Right lobe of liver (tissue), 6 donors: ENCODE measurements at regions not wholly inside any gene's neighbourhood (a gene's known extent, or its start where the extent isn't known, plus 50 kb on each side); places are given as distances from the start of the nearest gene placed in this dataset.

Experiments used
- ATAC-seq, 4 donors: fragments of 200-7000 bp; cut with Tn5 transposase; one replicate each; pipeline ENCODE4 v1.9.1; 2020; ENCODE audit warnings: mild to moderate bottlenecking in 4 of 4, moderate library complexity in 4 of 4
- DNase-seq, 3 donors: peaks; one replicate each; pipeline ENCODE4 v3.0.0-alpha.2; 2020
- H3K27ac ChIP-seq, 3 donors: fragments of 200-600 bp; one replicate each; pipeline ENCODE4 v1.8.0; 2022
- H3K27me3 ChIP-seq, 2 donors: fragments of 200-600 bp; one replicate each; pipeline ENCODE4 v1.8.0; 2022
- H3K36me3 ChIP-seq, 4 donors: fragments of 200-600 bp; sonication (generic) in 1 of 4; one replicate each; pipeline versions ENCODE4 v1.5.1 to v1.8.0; 2017 to 2022; ENCODE audit warnings: control low read depth in 1 of 4
- H3K4me1 ChIP-seq, 4 donors: fragments of 200-600 bp; sonication (generic) in 1 of 4; one replicate each; pipeline versions ENCODE4 v1.5.1 to v1.8.0; 2017 to 2022; ENCODE audit warnings: control low read depth in 1 of 4
- H3K4me3 ChIP-seq, 3 donors: fragments of 200-600 bp; one replicate each; pipeline ENCODE4 v1.8.0; 2022
- H3K9me3 ChIP-seq, 4 donors: fragments of 200-600 bp; sonication (generic) in 1 of 4; one replicate each; pipeline versions ENCODE4 v1.5.1 to v1.8.0; 2017 to 2022; ENCODE audit warnings: control low read depth in 1 of 4
- POLR2A ChIP-seq: fragments of 450-650 bp; IDR thresholded peaks from one replicate; pipeline ENCODE4 v1.6.1; 2017; ENCODE audit warnings: antibody characterized with exemption, mild to moderate bottlenecking
- WGBS: methylation state at CpG from one replicate; pipeline ENCODE4 v1.1.6; 2018; ENCODE audit warnings: low coverage, low lambda C conversion rate; ENCODE audit not compliant: insufficient coverage; ENCODE audit errors: missing lambda C conversion rate; 5-methylcytosine and 5-hydroxymethylcytosine counted together
- intact Hi-C, 2 donors: fragments of 100-400 bp; cut with DNase I; formaldehyde crosslinking; loops; one replicate each; pipeline versions ENCODE4 v1.11.2 to v1.14.1; 2022
- TF ChIP-seq, protein P1 (sequence below), 4 donors: fragments of 200-600 bp in 3 of 4; fragments of 450-650 bp in 1 of 4; IDR thresholded peaks; one replicate each; pipeline versions ENCODE4 v1.5.1 to v1.8.0; 2016 to 2022; ENCODE audit warnings: antibody characterized with exemption in 4 of 4, mild to moderate bottlenecking in 2 of 4
- donor health status: DM: no; HTN: yes; CAD: no.
- donor health status: DM: no; HTN: no; CAD: no.
- donor health status: DM: no; HTN: no; CAD: no.
- donor health status: DM: no; HTN: yes; CAD: no.
- donor health status: DM: no; HTN: yes; CAD: no.

GRCh38 chr4:167541286-167541685 is 307.0 kb upstream of the SPOCK3 start:
- H3K4me3 ChIP-seq = no peak overlapping the region

DNA sequence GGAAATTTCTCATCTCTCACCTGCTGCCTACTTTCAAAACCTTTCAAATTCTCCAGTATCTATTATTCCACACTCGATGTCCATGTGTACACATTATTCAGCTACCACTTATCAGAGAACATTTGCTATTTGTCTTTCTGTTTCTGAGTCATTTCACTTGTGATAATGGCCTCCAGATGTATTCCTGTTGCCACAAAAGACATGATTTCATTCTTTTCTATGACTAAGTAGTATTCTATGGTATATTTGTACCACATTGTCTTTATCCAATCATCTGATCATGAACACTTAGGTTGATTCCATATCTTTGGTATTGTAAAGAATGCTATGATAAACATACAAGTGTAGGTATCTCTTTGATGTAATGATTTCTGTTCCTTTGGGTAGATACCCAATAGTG is 310.1 kb upstream of the SPOCK3 start:
- intact Hi-C loops = no loop called here
- no peak for DNase-seq
- no peak overlapping the region for H3K27ac ChIP-seq
- ATAC-seq = no peak
- WGBS = 18% methylated on average over 1 of the region's 1 CpG
- no peaks in the 10 kb centered on the region for H3K9me3 ChIP-seq
- no peaks in the 10 kb centered on the region for H3K27me3 ChIP-seq
- H3K36me3 ChIP-seq = no peaks in the 10 kb centered on the region
- no peak for TF ChIP-seq POLR2A
- TF ChIP-seq, protein P1, sequence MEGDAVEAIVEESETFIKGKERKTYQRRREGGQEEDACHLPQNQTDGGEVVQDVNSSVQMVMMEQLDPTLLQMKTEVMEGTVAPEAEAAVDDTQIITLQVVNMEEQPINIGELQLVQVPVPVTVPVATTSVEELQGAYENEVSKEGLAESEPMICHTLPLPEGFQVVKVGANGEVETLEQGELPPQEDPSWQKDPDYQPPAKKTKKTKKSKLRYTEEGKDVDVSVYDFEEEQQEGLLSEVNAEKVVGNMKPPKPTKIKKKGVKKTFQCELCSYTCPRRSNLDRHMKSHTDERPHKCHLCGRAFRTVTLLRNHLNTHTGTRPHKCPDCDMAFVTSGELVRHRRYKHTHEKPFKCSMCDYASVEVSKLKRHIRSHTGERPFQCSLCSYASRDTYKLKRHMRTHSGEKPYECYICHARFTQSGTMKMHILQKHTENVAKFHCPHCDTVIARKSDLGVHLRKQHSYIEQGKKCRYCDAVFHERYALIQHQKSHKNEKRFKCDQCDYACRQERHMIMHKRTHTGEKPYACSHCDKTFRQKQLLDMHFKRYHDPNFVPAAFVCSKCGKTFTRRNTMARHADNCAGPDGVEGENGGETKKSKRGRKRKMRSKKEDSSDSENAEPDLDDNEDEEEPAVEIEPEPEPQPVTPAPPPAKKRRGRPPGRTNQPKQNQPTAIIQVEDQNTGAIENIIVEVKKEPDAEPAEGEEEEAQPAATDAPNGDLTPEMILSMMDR (IDR thresholded peaks at IDR 0.05) = no peak
- H3K4me3 ChIP-seq = no peak overlapping the region
- no peaks in the 10 kb centered on the region for H3K4me1 ChIP-seq

More at GRCh38 chr4:167541286-167541685, 307.0 kb upstream of the SPOCK3 start:
- no peaks in the 10 kb centered on the region for H3K27me3 ChIP-seq
- intact Hi-C loops = no loop called here
- H3K4me1 ChIP-seq = no peaks in the 10 kb centered on the region
- DNase-seq = no peak
- TF ChIP-seq, protein P1 (IDR thresholded peaks at IDR 0.05) = no peak
- no peak for TF ChIP-seq POLR2A
- no peaks in the 10 kb centered on the region for H3K9me3 ChIP-seq
- H3K27ac ChIP-seq = no peak overlapping the region
- WGBS = 33% methylated on average over 3 of the region's 3 CpGs
- no peaks in the 10 kb centered on the region for H3K36me3 ChIP-seq
- no peak for ATAC-seq

DNA sequence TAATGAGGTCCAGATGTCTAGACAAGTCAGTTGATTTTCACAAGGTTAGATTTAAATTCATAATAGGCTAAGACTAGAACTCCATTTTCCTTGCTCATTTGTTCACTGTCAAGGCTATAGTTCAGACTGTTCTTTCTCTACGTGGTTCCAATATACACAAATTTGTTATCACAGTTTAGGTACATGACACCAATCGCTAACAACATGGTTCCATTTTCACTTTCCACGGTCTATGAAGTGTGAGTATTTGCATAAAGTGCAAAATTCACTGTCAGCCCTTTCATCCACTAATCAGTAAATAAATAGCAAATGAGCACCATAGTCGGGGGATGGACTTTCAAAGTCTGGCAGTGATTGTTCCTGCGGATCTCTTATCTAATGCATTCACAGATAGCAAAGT is 315.7 kb upstream of the SPOCK3 start:
- H3K9me3 ChIP-seq = no peaks in the 10 kb centered on the region
- DNase-seq = no peak
- no peak overlapping the region for H3K4me3 ChIP-seq
- no peak for ATAC-seq
- H3K36me3 ChIP-seq = no peaks in the 10 kb centered on the region
- intact Hi-C loops = no loop called here
- H3K27ac ChIP-seq = no peak overlapping the region
- no peaks in the 10 kb centered on the region for H3K4me1 ChIP-seq
- WGBS = 26% methylated on average over 5 of the region's 5 CpGs
- no peaks in the 10 kb centered on the region for H3K27me3 ChIP-seq
- TF ChIP-seq, protein P1 (IDR thresholded peaks at IDR 0.05) = no peak
- TF ChIP-seq POLR2A = no peak

DNA sequence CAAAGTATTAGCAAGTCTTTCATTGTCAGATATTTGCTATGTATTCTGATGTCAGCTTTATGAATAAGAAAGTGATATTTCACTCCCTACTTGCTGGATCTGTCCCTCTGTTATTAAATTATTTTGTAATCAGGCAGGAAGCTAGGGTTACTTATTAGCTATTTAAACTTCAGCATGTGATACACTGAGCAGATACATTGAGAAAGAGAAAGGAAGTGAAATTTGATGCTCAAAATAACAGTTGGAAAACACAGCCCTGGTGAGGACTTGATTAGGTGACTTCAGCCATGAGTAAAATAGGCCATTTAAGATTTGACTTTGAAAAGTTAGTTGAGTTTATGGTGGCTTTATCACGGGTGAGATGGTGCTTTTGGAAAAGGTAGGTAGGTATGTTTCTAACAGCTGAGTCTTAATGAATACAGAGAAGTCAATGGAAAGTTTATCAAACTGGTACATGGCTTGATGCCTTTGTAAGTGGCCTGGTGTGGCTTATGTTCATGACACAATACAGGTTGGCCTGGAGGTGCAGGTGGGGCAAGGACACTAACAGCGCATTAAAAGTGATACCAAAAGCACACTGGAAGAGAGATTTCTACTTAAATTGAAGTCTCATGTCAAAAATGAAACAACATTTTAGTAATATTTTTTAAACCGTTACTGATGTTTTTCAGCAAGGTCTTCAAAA is 321.2 kb upstream of the SPOCK3 start:
- DNase-seq = no peak
- 53% methylated on average over 3 of the region's 3 CpGs for WGBS

More for the DNA sequence above, 321.2 kb upstream of the SPOCK3 start:
- no peaks in the 10 kb centered on the region for H3K36me3 ChIP-seq
- H3K4me1 ChIP-seq = no peaks in the 10 kb centered on the region
- H3K27ac ChIP-seq = no peak overlapping the region
- intact Hi-C loops = no loop called here
- TF ChIP-seq, protein P1 (IDR thresholded peaks at IDR 0.05) = no peak
- TF ChIP-seq POLR2A = no peak
- no peaks in the 10 kb centered on the region for H3K9me3 ChIP-seq
- ATAC-seq = no peak
- no peak overlapping the region for H3K4me3 ChIP-seq
- H3K27me3 ChIP-seq = no peaks in the 10 kb centered on the region
